ENCODE measurements at regions not wholly inside any gene's neighbourhood (a gene's known extent, or its start where the extent isn't known, plus 50 kb on each side); places are given as distances from the start of the nearest gene placed in this dataset.

DNA sequence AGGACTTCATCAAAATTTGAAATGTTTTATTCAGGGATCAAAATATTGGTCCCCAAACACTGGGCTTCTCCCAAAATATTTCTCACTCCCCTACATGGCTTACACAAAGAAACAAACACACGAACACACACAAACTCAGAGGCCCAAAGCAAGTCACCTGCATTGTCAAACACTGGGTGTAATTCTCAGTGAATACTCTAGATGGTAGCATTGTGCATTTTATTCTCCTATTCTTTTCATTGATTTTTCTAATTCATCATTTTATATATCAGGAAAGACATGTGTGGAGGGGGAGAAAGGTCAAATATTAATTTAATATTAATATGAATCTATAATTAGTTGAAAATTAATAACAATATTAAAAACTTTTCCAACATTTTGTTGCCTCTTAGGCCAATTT is 72.3 kb upstream of the TNMD start:
- intact Hi-C loops (cut with micrococcal nuclease) = loop anchor here (1.0 to 2.0 kb wide), 4 partner anchors 94 to 256 kb away; partner anchors contain the start of gene TSPAN6
- POLR2A ChIA-PET = no interaction called here
- no peak overlapping the region for H3K4me3 Mint-ChIP-seq
- peaks cover 2% of the 10 kb centered on the region for H3K27me3 Mint-ChIP-seq
- no peak for ATAC-seq (ENCODE audit: low read depth)
- no peak for TF ChIP-seq CTCF (IDR thresholded peaks at IDR 0.05)
- H3K9me3 Mint-ChIP-seq = no peaks in the 10 kb centered on the region
- no peak overlapping the region for H3K27ac Mint-ChIP-seq
- DNase-seq = no peak
- no peaks in the 10 kb centered on the region for H3K4me1 Mint-ChIP-seq
- no peaks in the 10 kb centered on the region for H3K36me3 Mint-ChIP-seq (ENCODE audit: low read depth)
- CTCF ChIA-PET = interaction anchor here (0.9 to 3.9 kb wide), 8 partner anchors 9 to 256 kb away, joined by 3 to 25 read pairs (median 4); partner anchors contain the start of gene TSPAN6

DNA sequence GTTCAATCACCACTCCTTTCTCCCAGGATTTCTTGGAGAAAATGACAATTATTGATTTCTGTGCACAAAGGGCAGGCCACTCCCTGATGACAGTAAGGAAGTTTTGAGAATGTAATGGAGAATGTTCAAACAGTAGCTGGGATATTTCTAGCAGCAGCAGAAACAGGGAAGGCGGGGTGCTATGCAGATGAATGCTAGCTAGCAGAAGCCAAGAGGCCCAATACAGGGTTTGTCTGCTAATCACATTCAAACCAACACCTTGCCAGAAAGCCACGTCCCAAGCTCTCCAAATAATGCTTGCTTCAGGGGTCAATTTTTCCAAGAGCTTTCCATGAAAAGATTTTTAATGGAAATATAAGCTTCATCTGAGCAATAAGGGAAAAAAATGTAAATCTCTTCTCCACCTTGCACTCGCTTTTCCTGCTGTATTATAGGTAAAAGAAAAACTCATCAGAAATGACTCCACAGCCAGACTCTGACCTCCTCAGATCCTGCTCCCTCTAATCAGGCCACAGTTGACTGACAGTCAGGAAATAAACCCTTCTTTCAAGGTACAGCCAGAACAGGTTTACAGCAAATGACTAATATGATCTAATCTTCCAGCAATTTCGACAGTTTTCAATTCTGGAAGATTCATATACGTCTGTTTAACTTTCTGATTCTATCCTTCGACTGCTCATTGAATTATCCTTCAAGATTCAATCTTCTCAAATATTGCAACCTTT is 84.7 kb upstream of the PCDH19 start:
- intact Hi-C loops (cut with micrococcal nuclease) = no loop called here
- Mint-ChIP-seq H3K4me3 (no peak overlapping the region), H3K4me1 (no peaks in the 10 kb centered on the region), H3K27ac (no peak overlapping the region), H3K27me3 (no peaks in the 10 kb centered on the region), H3K36me3 (ENCODE audit: low read depth) (no peaks in the 10 kb centered on the region), H3K9me3 (peaks cover 5% of the 10 kb centered on the region)
- no peak for DNase-seq
- TF ChIP-seq CTCF (IDR thresholded peaks at IDR 0.05) = no peak
- CTCF ChIA-PET = no interaction called here
- ATAC-seq (ENCODE audit: low read depth) = no peak
- POLR2A ChIA-PET = no interaction called here

GRCh38 chrX:100491174-100491573 is 81.1 kb upstream of the PCDH19 start:
- no peaks in the 10 kb centered on the region for H3K36me3 Mint-ChIP-seq (ENCODE audit: low read depth)
- H3K4me1 Mint-ChIP-seq = no peaks in the 10 kb centered on the region
- intact Hi-C loops (cut with micrococcal nuclease) = no loop called here
- ChIA-PET CTCF (no interaction called here), POLR2A (no interaction called here)
- no peak overlapping the region for H3K27ac Mint-ChIP-seq
- TF ChIP-seq CTCF (IDR thresholded peaks at IDR 0.05) = no peak
- no peak overlapping the region for H3K4me3 Mint-ChIP-seq
- no peaks in the 10 kb centered on the region for H3K9me3 Mint-ChIP-seq
- ATAC-seq (ENCODE audit: low read depth) = no peak
- no peaks in the 10 kb centered on the region for H3K27me3 Mint-ChIP-seq
- DNase-seq = no peak

DNA sequence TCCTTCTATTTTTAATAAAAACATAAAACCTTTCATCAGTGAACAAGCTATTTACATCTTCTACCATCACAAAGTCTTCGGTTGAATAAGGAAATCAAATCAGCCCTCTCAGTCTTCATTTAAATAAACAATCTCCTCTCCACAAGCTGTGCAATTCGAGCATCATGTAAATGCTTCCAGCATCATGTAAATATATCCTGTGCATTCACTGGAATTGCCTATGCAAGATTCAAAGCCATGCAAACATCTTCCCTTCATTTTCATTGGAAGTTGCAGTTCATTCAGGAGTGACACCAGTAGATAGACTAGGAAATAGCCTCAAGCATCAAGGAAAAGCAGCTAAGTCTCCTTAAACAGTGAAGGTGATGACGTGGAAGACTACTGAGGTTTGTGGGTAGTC is 77.7 kb upstream of the PCDH19 start:
- intact Hi-C loops (cut with micrococcal nuclease) = no loop called here
- Mint-ChIP-seq H3K27ac (no peak overlapping the region), H3K27me3 (no peaks in the 10 kb centered on the region), H3K4me1 (no peaks in the 10 kb centered on the region), H3K36me3 (ENCODE audit: low read depth) (no peaks in the 10 kb centered on the region), H3K9me3 (no peaks in the 10 kb centered on the region), H3K4me3 (no peak overlapping the region)
- ChIA-PET CTCF (no interaction called here), POLR2A (no interaction called here)
- DNase-seq (no peak), ATAC-seq (ENCODE audit: low read depth) (no peak)
- TF ChIP-seq CTCF (IDR thresholded peaks at IDR 0.05) = no peak

- POLR2A ChIA-PET = no interaction called here
- Mint-ChIP-seq H3K27me3 (peaks cover 2% of the 10 kb centered on the region), H3K27ac (no peak overlapping the region), H3K4me1 (no peaks in the 10 kb centered on the region), H3K36me3 (ENCODE audit: low read depth) (no peaks in the 10 kb centered on the region), H3K9me3 (no peaks in the 10 kb centered on the region), H3K4me3 (no peak overlapping the region)
- no peak for TF ChIP-seq CTCF (IDR thresholded peaks at IDR 0.05)
- CTCF ChIA-PET = no interaction called here
- intact Hi-C loops (cut with micrococcal nuclease) = no loop called here
- DNase-seq = no peak
- ATAC-seq (ENCODE audit: low read depth) = no peak
Measured at GRCh38 chrX:100484971-100485370, 74.9 kb upstream of the PCDH19 start.
